Neural crest cell (in vitro differentiated cells): ENCODE measurements at regions not wholly inside any gene's neighbourhood (a gene's known extent, or its start where the extent isn't known, plus 50 kb on each side); places are given as distances from the start of the nearest gene placed in this dataset.

Experiments used
- DNase-seq: peaks from one replicate; pipeline ENCODE4 v3.0.0; 2021; ENCODE audit warnings: low read depth, mixed read lengths, low spot score
- H3K27ac Mint-ChIP-seq: one replicate; pipeline ENCODE4 v1.8.0; 2021; ENCODE audit warnings: mild to moderate bottlenecking, mixed read lengths; ENCODE audit not compliant: unreplicated experiment
- H3K27me3 Mint-ChIP-seq: 2 replicates; pipeline ENCODE4 v1.8.0; 2021; ENCODE audit warnings: low read depth, mild to moderate bottlenecking, mixed read lengths
- H3K36me3 Mint-ChIP-seq: 2 replicates; pipeline ENCODE4 v1.8.0; 2021; ENCODE audit warnings: low read depth, mild to moderate bottlenecking, mixed read lengths
- H3K4me1 Mint-ChIP-seq: 2 replicates; pipeline ENCODE4 v1.8.0; 2021; ENCODE audit warnings: mixed read lengths
- H3K4me3 Mint-ChIP-seq: one replicate; pipeline ENCODE4 v1.8.0; 2021; ENCODE audit warnings: mild to moderate bottlenecking, mixed read lengths
- H3K9me3 Mint-ChIP-seq: 2 replicates; pipeline ENCODE4 v1.8.0; 2021; ENCODE audit warnings: mixed read lengths
- CTCF ChIP-seq: fragments of 200-600 bp; sonication (generic); conservative IDR thresholded peaks from 2 replicates; pipeline ENCODE4 v1.5.0; 2021; ENCODE audit warnings: antibody characterized with exemption, mild to moderate bottlenecking

GRCh38 chr16:86986809-86987487 lies 330.2 kb downstream of the C16orf95 start:
- no peaks in the 10 kb centered on the region for H3K36me3 Mint-ChIP-seq
- no peak overlapping the region for H3K27ac Mint-ChIP-seq
- H3K27me3 Mint-ChIP-seq: no peaks in the 10 kb centered on the region
- H3K4me3 Mint-ChIP-seq: peak overlapping the region; percentile 12
- peaks cover 6% of the 10 kb centered on the region for H3K4me1 Mint-ChIP-seq
- no peak for DNase-seq
- no peaks in the 10 kb centered on the region for H3K9me3 Mint-ChIP-seq
- TF ChIP-seq CTCF: no peak

- Mint-ChIP-seq H3K4me3 (peak overlapping the region; percentile 6), H3K27me3 (peaks cover 6% of the 10 kb centered on the region), H3K9me3 (no peaks in the 10 kb centered on the region), H3K4me1 (peaks cover 6% of the 10 kb centered on the region), H3K36me3 (no peaks in the 10 kb centered on the region), H3K27ac (no peak overlapping the region)
- no peak for TF ChIP-seq CTCF
- no peak for DNase-seq
Measured at GRCh38 chr16:86987746-86988670, 329.2 kb downstream of the C16orf95 start.

- H3K4me3 Mint-ChIP-seq: no peak overlapping the region
- H3K27me3 Mint-ChIP-seq: peaks cover 7% of the 10 kb centered on the region
- H3K36me3 Mint-ChIP-seq: no peaks in the 10 kb centered on the region
- no peak for DNase-seq
- peaks cover 6% of the 10 kb centered on the region for H3K4me1 Mint-ChIP-seq
- no peak for TF ChIP-seq CTCF
- no peaks in the 10 kb centered on the region for H3K9me3 Mint-ChIP-seq
- no peak overlapping the region for H3K27ac Mint-ChIP-seq
Measured at GRCh38 chr16:86988920-86989696, 328.1 kb downstream of the C16orf95 start.

GRCh38 chr16:86990451-86990850 lies 326.7 kb downstream of the C16orf95 start:
- peaks cover 14% of the 10 kb centered on the region for H3K4me1 Mint-ChIP-seq
- H3K36me3 Mint-ChIP-seq: no peaks in the 10 kb centered on the region
- H3K9me3 Mint-ChIP-seq: no peaks in the 10 kb centered on the region
- no peak for TF ChIP-seq CTCF
- H3K4me3 Mint-ChIP-seq: no peak overlapping the region
- DNase-seq: no peak
- peaks cover 16% of the 10 kb centered on the region for H3K27me3 Mint-ChIP-seq
- H3K27ac Mint-ChIP-seq: no peak overlapping the region

GRCh38 chr16:86991679-86992078 lies 325.5 kb downstream of the C16orf95 start:
- peaks cover 14% of the 10 kb centered on the region for H3K4me1 Mint-ChIP-seq
- no peak for DNase-seq
- H3K4me3 Mint-ChIP-seq: no peak overlapping the region
- no peak overlapping the region for H3K27ac Mint-ChIP-seq
- H3K27me3 Mint-ChIP-seq: peaks cover 19% of the 10 kb centered on the region
- TF ChIP-seq CTCF: no peak
- H3K36me3 Mint-ChIP-seq: no peaks in the 10 kb centered on the region
- H3K9me3 Mint-ChIP-seq: no peaks in the 10 kb centered on the region
